Fibroblast of mammary gland (primary cell): ENCODE measurements at regions not wholly inside any gene's neighbourhood (a gene's known extent, or its start where the extent isn't known, plus 50 kb on each side); places are given as distances from the start of the nearest gene placed in this dataset.

Experiments used
- DNase-seq: peaks from one replicate; pipeline ENCODE4 v3.0.0-alpha.2; 2010; ENCODE audit warnings: low read depth
- H3K4me3 ChIP-seq: 2 replicates; pipeline ENCODE4 v1.5.1; 2011; ENCODE audit warnings: low read depth, mild to moderate bottlenecking, low read length, moderate library complexity; ENCODE audit not compliant: control insufficient read depth
- TF ChIP-seq, protein P1 (sequence below): conservative IDR thresholded peaks from 2 replicates; pipeline ENCODE4 v1.5.1; 2011; ENCODE audit warnings: low read depth, low read length, inconsistent platforms; ENCODE audit not compliant: control insufficient read depth, insufficient read depth

DNA sequence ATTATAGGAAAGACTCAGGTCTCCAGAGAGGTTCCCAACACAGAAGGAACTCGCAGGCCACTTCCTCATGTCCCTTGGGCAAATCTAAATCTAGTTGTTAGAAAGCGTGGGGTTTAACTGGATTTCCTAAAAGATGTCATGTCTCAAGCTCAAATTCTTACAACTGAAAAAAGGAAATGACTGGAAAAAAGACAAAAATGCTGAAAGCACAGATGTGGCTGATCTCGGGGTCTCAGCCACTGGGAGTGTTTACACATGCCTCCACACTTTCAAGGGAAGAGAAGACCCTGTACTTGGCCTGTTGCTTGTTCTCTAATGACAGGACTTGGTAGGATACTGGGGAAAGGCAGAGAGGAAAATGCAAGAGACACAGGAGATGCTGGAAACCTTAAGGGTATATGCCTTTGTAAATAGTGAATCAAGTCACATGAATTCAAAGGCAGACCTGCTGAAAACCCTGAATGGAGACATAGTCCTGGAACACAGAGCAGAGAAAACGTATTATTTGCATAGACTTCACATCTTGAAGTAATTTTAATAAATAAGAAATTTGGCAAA lies 160.9 kb upstream of the MEIS1 start:
- DNase-seq = no peak
- TF ChIP-seq, protein P1, sequence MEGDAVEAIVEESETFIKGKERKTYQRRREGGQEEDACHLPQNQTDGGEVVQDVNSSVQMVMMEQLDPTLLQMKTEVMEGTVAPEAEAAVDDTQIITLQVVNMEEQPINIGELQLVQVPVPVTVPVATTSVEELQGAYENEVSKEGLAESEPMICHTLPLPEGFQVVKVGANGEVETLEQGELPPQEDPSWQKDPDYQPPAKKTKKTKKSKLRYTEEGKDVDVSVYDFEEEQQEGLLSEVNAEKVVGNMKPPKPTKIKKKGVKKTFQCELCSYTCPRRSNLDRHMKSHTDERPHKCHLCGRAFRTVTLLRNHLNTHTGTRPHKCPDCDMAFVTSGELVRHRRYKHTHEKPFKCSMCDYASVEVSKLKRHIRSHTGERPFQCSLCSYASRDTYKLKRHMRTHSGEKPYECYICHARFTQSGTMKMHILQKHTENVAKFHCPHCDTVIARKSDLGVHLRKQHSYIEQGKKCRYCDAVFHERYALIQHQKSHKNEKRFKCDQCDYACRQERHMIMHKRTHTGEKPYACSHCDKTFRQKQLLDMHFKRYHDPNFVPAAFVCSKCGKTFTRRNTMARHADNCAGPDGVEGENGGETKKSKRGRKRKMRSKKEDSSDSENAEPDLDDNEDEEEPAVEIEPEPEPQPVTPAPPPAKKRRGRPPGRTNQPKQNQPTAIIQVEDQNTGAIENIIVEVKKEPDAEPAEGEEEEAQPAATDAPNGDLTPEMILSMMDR = no peak
- H3K4me3 ChIP-seq = no peak overlapping the region

DNA sequence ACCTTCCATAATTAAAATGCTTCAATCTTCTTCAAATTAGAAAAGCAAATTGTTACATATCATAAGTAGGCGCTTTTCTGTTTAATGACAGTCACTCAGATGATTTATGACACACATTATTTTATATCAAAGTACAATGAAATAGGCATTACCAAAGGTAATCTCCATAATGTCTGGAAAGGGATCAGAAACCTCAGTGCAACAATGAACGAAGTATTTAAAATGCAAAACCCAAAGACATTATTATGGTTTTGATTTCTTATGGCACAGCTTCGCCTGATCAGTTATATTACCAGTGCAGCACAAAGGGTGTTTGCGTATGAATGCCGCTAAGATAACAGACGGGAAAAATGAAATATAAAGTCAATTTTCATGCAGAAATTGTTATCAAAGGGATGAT lies 162.2 kb upstream of the MEIS1 start:
- DNase-seq = no peak
- TF ChIP-seq, protein P1 = no peak
- no peak overlapping the region for H3K4me3 ChIP-seq

DNA sequence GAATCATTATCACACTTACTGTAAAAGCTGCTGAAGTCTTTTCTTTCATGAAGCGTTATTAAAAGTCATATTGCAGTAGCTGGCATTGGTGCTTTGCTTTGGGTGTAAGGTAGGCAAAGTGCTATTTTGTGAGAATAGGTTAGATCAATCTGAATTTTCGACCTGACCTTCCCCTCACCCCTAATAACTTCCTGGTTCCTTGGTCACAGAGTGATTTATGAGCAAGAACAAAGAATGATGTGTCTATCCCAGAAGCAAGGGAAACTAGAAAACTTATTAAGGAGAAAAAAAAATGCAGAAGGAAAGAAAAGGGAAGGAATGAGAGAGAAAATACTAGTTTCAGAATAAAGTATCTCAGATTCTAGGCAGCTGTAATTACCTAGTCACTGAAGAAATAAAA lies 163.1 kb upstream of the MEIS1 start:
- H3K4me3 ChIP-seq = no peak overlapping the region
- DNase-seq = no peak
- TF ChIP-seq, protein P1 = no peak

DNA sequence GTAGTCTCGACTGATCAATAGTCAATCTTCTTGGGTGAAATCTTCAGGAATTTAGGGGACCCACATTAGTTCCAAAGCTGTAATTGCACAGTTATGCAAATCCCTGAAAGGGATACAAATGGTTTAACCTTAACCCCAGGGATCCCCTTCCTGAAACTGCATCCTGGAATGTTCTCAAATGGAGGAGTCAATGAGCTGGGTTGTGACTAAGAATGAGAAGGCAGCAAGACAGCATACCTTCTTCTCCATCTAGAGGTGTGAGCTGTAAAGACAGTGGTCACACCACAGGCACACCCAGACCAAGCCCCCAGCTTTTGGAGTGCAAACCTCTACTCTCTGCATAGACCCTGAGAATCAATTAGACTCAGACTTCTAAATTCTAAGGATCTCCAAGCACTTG lies 164.7 kb upstream of the MEIS1 start:
- no peak overlapping the region for H3K4me3 ChIP-seq
- TF ChIP-seq, protein P1 = no peak
- DNase-seq = no peak

DNA sequence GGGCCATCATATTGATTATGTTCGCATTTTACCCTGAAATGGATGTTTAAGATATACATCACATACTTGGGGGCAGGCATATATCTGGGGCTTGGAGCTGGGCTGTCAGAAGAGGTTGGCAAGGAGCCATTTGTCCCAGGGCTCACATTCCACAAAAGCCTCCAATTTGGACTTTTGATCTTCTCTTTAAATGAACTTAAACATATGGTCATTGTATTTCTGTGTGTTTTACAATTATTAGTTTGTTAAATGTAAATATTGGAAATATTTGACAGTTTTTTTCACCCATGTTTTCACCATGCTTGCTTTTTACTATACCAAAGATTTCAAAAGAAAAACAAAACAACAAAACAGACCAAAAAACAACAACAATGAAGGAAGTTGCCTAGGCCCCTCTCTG lies 165.8 kb upstream of the MEIS1 start:
- no peak for DNase-seq
- TF ChIP-seq, protein P1 = no peak
- H3K4me3 ChIP-seq = no peak overlapping the region

- no peak for DNase-seq
- no peak overlapping the region for H3K4me3 ChIP-seq
- TF ChIP-seq, protein P1 = no peak
These were observed 166.2 kb upstream of the MEIS1 start for GRCh38 chr2:66268756-66269155.

- H3K4me3 ChIP-seq = no peak overlapping the region
- TF ChIP-seq, protein P1 = no peak
- no peak for DNase-seq
These were observed 170.6 kb upstream of the MEIS1 start for GRCh38 chr2:66264354-66264753.
